Esophagus squamous epithelium (tissue), 4 donors: ENCODE measurements at regions not wholly inside any gene's neighbourhood (a gene's known extent, or its start where the extent isn't known, plus 50 kb on each side); places are given as distances from the start of the nearest gene placed in this dataset.

Experiments
- POLR2A ChIP-seq, 4 donors: fragments of 450-650 bp; IDR thresholded peaks; one replicate each; pipeline ENCODE4 v1.6.1; 2017; ENCODE audit warnings: antibody characterized with exemption in 4 of 4, mild to moderate bottlenecking in 4 of 4, moderate library complexity in 3 of 4
- TF ChIP-seq, protein P1 (sequence below), 6 experiments: fragments of 450-650 bp in 4 of 6; fragments of 200-600 bp in 2 of 6; sonication (generic) in 2 of 6; IDR thresholded peaks; one replicate each; pipeline ENCODE4 v1.5.1; 2016 to 2019; ENCODE audit warnings: antibody characterized with exemption in 6 of 6, mild to moderate bottlenecking in 4 of 6, moderate library complexity in 4 of 6

DNA sequence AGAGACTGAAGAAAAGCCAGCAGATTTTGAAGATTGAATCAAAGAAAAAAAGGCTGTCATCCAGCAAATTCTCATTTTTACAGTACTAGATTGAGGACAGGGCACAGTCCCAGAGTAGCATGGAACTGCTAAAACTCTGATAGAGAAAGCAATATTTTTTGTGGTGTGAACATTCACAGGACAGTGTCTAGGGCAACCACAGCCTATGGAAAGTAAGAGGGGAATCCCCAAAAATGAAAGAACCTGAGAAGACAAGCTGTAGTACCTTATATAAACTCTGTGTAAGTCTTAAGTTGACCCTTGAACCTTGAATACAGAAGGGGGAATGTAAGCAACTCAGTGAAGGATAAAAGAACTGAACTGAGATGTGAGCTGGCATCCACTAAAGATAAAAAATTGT lies 540.3 kb downstream of the HINT1 start:
- TF ChIP-seq, protein P1, sequence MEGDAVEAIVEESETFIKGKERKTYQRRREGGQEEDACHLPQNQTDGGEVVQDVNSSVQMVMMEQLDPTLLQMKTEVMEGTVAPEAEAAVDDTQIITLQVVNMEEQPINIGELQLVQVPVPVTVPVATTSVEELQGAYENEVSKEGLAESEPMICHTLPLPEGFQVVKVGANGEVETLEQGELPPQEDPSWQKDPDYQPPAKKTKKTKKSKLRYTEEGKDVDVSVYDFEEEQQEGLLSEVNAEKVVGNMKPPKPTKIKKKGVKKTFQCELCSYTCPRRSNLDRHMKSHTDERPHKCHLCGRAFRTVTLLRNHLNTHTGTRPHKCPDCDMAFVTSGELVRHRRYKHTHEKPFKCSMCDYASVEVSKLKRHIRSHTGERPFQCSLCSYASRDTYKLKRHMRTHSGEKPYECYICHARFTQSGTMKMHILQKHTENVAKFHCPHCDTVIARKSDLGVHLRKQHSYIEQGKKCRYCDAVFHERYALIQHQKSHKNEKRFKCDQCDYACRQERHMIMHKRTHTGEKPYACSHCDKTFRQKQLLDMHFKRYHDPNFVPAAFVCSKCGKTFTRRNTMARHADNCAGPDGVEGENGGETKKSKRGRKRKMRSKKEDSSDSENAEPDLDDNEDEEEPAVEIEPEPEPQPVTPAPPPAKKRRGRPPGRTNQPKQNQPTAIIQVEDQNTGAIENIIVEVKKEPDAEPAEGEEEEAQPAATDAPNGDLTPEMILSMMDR (IDR thresholded peaks at IDR 0.05): no peak
- no peak for TF ChIP-seq POLR2A (IDR thresholded peaks at IDR 0.05)
